ENCODE measurements at regions not wholly inside any gene's neighbourhood (a gene's known extent, or its start where the extent isn't known, plus 50 kb on each side); places are given as distances from the start of the nearest gene placed in this dataset.
"Not testable (repeated sequence)": the region's sequence is repeated elsewhere in the genome, so short reads cannot be mapped to it uniquely, and the experiment has no call there.

DNA sequence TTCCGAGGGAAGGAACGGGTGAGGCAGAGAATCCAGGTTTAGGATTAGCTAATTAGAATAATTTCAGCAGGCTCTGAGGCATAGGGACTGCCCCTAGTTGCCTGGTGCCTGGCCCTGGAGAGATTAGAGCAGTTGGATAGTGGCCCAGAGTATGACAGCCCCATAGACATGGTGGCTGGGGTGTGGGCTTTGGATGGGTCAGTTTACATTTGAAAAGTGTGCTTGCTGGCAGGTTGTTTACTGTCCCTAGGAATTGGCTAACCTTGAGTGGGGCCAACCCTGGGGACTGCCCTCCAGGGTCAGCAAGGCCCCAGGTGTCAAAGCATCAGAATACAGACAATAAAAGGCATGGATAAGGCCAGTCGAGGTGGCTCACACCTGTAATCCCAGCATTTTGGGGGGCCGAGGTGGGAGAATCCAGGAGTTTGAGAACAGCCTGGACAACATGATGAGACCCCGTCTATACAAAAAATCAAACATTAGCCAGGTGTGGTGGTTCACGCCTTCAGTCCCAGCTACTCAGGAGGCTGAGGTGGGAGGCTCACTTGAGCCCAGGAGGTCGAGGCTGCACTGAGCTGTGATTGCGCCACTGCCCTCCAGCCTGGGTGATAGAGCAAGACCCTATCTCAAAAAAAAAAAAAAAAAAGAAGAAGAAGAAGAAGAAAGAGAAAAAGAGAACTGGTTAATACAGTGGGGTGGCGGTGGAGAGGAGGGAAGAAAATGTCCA is 182.3 kb upstream of the PWP1 start:
- Histone ChIP-seq H3K4me3 (ENCODE audit: low read length) (no peak overlapping the region), H3K9me3 (ENCODE audit: insufficient read depth, low read depth, low read length) (no peaks in the 10 kb centered on the region), H3K27ac (ENCODE audit: low read length) (no peak overlapping the region), H3K9ac (ENCODE audit: low read depth, low read length) (no peak overlapping the region), H3K36me3 (ENCODE audit: insufficient read depth, low read depth, low read length) (no peaks in the 10 kb centered on the region), H3K27me3 (ENCODE audit: insufficient read depth, low read length) (no peaks in the 10 kb centered on the region), H3K4me1 (ENCODE audit: insufficient read depth, low read length) (no peaks in the 10 kb centered on the region; the same call in 1 of the 2 replicates)

DNA sequence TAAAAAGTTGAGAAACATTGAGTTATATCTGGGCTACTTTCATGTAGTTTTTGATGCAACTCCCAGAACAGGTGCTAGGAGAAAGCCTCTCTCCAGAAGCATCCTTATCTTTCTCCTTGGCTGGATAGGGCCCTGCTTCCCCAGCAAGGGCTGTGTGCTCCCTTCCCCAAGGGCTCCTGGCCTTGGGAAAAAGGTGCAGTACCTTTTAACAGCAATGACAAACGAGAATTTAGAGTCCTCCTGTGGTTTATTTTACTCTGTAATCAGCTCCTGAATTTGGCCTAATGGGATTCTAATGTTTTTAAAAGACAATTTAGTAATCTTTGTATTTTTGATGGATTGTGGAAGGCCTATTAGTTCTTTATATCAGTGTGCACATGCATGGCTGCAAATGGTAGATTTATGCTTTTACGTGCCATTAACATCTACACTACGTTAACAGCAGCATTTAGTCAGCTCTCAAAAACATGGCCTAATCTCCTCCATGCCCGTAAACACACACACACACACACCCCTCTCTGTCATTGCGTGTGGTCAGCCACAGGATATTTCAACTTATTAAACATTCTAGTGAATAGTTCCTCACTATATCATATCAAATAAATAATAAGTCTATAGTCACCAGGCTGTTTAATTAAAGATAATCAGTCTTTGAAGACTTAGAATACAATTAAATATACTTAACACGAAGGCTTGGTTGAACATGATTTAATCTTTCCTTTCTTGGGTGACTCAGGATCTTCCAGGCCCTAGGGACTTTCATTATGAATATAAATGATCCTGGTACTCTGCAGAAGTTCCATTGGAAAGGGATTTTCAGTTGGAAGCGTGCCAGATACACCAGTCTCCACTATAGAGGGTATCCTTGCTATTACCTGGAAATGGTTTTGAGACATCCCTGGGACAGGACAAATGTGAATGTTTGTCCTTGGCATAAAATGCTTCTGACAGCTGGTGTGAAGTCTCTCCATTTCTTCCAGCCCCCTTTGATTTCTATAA is 181.4 kb upstream of the PWP1 start:
- Histone ChIP-seq H3K27ac (ENCODE audit: low read length) (no peak overlapping the region), H3K9ac (ENCODE audit: low read depth, low read length) (no peak overlapping the region), H3K4me3 (ENCODE audit: low read length) (no peak overlapping the region), H3K36me3 (ENCODE audit: insufficient read depth, low read depth, low read length) (no peaks in the 10 kb centered on the region), H3K4me1 (ENCODE audit: insufficient read depth, low read length) (no peaks in the 10 kb centered on the region; the same call in 1 of the 2 replicates), H3K27me3 (ENCODE audit: insufficient read depth, low read length) (no peaks in the 10 kb centered on the region), H3K9me3 (ENCODE audit: insufficient read depth, low read depth, low read length) (no peaks in the 10 kb centered on the region)

GRCh38 chr12:107509421-107509820 is 176.2 kb upstream of the PWP1 start:
- H3K9ac ChIP-seq (ENCODE audit: low read depth, low read length), result no peak overlapping the region
- no peaks in the 10 kb centered on the region for H3K27me3 ChIP-seq (ENCODE audit: insufficient read depth, low read length)
- no peaks in the 10 kb centered on the region; the same call in 1 of the 2 replicates for H3K4me1 ChIP-seq (ENCODE audit: insufficient read depth, low read length)
- H3K4me3 ChIP-seq (ENCODE audit: low read length), result no peak overlapping the region
- H3K9me3 ChIP-seq (ENCODE audit: insufficient read depth, low read depth, low read length), result no peaks in the 10 kb centered on the region
- no peak overlapping the region for H3K27ac ChIP-seq (ENCODE audit: low read length)
- no peaks in the 10 kb centered on the region for H3K36me3 ChIP-seq (ENCODE audit: insufficient read depth, low read depth, low read length)

DNA sequence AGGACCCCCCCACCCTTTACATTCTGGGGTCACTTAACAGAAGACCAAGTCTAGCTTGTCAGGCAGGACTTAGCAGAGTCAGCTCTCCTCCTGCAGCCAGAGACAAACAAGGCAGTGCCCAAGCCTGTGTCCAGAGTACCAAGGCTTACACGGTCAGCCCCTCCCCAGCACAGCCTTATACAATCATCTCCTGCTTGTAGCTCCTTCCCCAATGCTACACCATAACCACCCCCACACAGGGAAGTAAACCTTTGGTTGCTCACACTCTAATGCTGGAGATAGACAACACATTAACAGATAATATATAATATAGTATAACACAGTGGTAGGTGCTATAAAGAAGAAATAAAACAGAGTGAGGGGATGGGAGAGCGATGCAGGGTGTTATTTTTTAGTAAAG is 175.4 kb upstream of the PWP1 start:
- Histone ChIP-seq H3K27ac (ENCODE audit: low read length) (no peak overlapping the region), H3K36me3 (ENCODE audit: insufficient read depth, low read depth, low read length) (no peaks in the 10 kb centered on the region), H3K4me1 (ENCODE audit: insufficient read depth, low read length) (no peaks in the 10 kb centered on the region; the same call in 1 of the 2 replicates), H3K9ac (ENCODE audit: low read depth, low read length) (no peak overlapping the region), H3K9me3 (ENCODE audit: insufficient read depth, low read depth, low read length) (no peaks in the 10 kb centered on the region), H3K4me3 (ENCODE audit: low read length) (no peak overlapping the region), H3K27me3 (ENCODE audit: insufficient read depth, low read length) (no peaks in the 10 kb centered on the region)

GRCh38 chr12:107511292-107511691 is 174.3 kb upstream of the PWP1 start:
- H3K27me3 ChIP-seq (ENCODE audit: insufficient read depth, low read length), result no peaks in the 10 kb centered on the region
- no peaks in the 10 kb centered on the region for H3K36me3 ChIP-seq (ENCODE audit: insufficient read depth, low read depth, low read length)
- no peaks in the 10 kb centered on the region; the same call in 1 of the 2 replicates for H3K4me1 ChIP-seq (ENCODE audit: insufficient read depth, low read length)
- H3K9me3 ChIP-seq (ENCODE audit: insufficient read depth, low read depth, low read length), result no peaks in the 10 kb centered on the region
- H3K9ac ChIP-seq (ENCODE audit: low read depth, low read length), result no peak overlapping the region
- H3K4me3 ChIP-seq (ENCODE audit: low read length), result no peak overlapping the region
- H3K27ac ChIP-seq (ENCODE audit: low read length), result no peak overlapping the region

DNA sequence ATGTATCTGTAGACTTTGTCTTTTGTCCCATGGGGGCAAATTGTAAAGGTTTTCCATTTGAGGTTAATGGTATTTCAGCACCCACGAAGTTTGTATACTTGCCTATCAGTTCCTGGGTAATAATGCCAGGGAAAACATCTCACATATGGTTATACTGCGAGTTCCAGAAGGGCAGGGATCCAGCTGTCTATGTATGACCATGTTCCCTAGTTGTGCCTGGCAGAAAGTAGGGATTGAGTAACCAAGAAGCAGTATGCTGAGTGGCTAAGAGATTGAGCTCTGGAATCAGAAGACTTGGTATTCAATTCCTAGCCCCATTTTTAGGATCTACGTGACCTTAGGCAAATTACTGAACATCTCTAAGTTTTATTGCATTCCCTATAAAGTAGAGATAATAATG is 173.2 kb upstream of the PWP1 start:
- Histone ChIP-seq H3K4me1 (ENCODE audit: insufficient read depth, low read length) (no peaks in the 10 kb centered on the region; the same call in 1 of the 2 replicates), H3K27me3 (ENCODE audit: insufficient read depth, low read length) (no peaks in the 10 kb centered on the region), H3K27ac (ENCODE audit: low read length) (no peak overlapping the region), H3K36me3 (ENCODE audit: insufficient read depth, low read depth, low read length) (no peaks in the 10 kb centered on the region), H3K9ac (ENCODE audit: low read depth, low read length) (no peak overlapping the region), H3K4me3 (ENCODE audit: low read length) (no peak overlapping the region), H3K9me3 (ENCODE audit: insufficient read depth, low read depth, low read length) (no peaks in the 10 kb centered on the region)

DNA sequence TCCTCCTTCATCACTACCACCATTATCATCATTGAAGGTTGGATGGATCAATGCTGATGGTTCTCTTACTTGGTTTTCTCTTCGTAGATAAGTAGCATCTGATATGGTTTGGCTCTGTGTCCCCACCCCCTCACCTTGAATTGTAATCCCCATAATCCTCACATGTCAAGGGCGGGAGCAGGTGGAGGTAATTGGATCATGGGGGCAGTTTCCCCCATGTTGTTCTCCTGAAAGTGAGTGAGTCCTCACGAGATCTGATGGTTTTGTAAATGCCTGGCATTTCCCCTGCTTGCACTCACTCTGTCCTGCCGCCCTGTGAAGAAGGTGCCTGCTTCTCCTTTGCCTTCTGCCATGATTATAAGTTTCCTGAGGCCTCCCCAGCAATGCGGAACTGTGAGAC is 172.4 kb upstream of the PWP1 start:
- H3K4me1 ChIP-seq (ENCODE audit: insufficient read depth, low read length), result no peaks in the 10 kb centered on the region; the same call in 1 of the 2 replicates
- H3K9ac ChIP-seq (ENCODE audit: low read depth, low read length), result no peak overlapping the region
- no peaks in the 10 kb centered on the region for H3K27me3 ChIP-seq (ENCODE audit: insufficient read depth, low read length)
- no peak overlapping the region for H3K4me3 ChIP-seq (ENCODE audit: low read length)
- H3K27ac ChIP-seq (ENCODE audit: low read length), result no peak overlapping the region
- H3K9me3 ChIP-seq (ENCODE audit: insufficient read depth, low read depth, low read length), result no peaks in the 10 kb centered on the region
- H3K36me3 ChIP-seq (ENCODE audit: insufficient read depth, low read depth, low read length), result no peaks in the 10 kb centered on the region

- no peak overlapping the region for H3K27ac ChIP-seq (ENCODE audit: low read length)
These were observed 171.8 kb upstream of the PWP1 start for GRCh38 chr12:107513636-107514400.

DNA sequence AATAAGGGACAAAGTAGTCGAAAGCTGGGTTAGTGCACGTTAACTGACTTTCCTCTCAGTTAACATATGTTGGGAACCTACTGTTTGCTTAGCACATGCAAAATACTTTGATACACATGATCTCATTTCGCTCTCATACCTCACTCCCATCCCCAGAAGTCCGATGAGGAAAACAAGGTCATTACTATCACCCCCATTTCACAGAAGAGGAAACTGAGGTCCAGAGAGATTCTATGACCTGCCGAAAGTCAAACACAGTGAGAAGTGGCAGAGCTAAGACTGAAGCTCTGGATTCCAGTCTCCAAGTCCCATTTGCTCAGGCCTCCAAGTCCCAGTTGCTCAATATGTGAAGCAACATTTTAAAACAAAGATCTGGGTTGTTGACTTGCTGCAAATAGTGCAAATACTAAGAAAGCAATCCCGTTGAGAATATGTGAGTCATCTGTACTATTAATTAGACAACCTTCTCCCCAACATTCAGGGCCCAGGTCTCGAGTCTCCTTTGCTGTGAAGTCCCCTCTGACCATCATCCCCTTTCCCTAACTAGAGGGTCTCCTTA is 170.6 kb upstream of the PWP1 start:
- Histone ChIP-seq H3K27me3 (ENCODE audit: insufficient read depth, low read length) (no peaks in the 10 kb centered on the region), H3K4me1 (ENCODE audit: insufficient read depth, low read length) (no peaks in the 10 kb centered on the region), H3K36me3 (ENCODE audit: insufficient read depth, low read depth, low read length) (no peaks in the 10 kb centered on the region), H3K9ac (ENCODE audit: low read depth, low read length) (no peak overlapping the region), H3K4me3 (ENCODE audit: low read length) (no peak overlapping the region), H3K27ac (ENCODE audit: low read length) (no peak overlapping the region), H3K9me3 (ENCODE audit: insufficient read depth, low read depth, low read length) (no peaks in the 10 kb centered on the region)

More at GRCh38 chr12:107513636-107514400, 171.8 kb upstream of the PWP1 start:
- no peak overlapping the region for H3K9ac ChIP-seq (ENCODE audit: low read depth, low read length)
- H3K9me3 ChIP-seq (ENCODE audit: insufficient read depth, low read depth, low read length), result no peaks in the 10 kb centered on the region
- H3K36me3 ChIP-seq (ENCODE audit: insufficient read depth, low read depth, low read length), result no peaks in the 10 kb centered on the region
- H3K4me1 ChIP-seq (ENCODE audit: insufficient read depth, low read length), result no peaks in the 10 kb centered on the region; the same call in 1 of the 2 replicates
- H3K4me3 ChIP-seq (ENCODE audit: low read length), result no peak overlapping the region
- H3K27me3 ChIP-seq (ENCODE audit: insufficient read depth, low read length), result no peaks in the 10 kb centered on the region

DNA sequence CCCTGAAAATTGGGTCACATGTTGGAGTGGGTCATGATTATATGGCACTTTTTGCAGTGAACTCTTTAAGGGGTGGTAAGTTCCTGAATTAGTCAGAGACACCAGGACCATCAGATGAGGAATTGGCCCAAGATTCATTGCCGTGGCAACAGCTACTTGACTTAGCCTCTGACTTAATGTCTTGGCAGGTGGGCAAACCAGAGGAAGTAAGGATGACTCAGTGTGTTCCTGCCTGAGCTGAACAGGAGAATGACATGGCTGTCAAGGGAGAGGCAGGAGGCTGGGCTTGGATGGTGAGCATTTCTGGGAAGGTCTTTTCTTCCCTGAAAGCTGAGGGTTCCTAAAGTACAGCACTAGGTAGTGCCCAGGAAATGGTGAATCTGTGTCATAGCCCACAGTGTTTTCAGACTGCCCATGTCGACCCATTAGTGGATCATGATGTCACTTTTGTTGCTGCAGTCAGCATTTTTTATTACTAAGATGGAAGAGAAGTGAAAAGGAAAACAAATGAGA is 170.1 kb upstream of the PWP1 start:
- no peak overlapping the region for H3K4me3 ChIP-seq (ENCODE audit: low read length)
- no peaks in the 10 kb centered on the region for H3K36me3 ChIP-seq (ENCODE audit: insufficient read depth, low read depth, low read length)
- no peaks in the 10 kb centered on the region for H3K4me1 ChIP-seq (ENCODE audit: insufficient read depth, low read length)
- no peak overlapping the region for H3K27ac ChIP-seq (ENCODE audit: low read length)
- H3K9me3 ChIP-seq (ENCODE audit: insufficient read depth, low read depth, low read length), result no peaks in the 10 kb centered on the region
- no peak overlapping the region for H3K9ac ChIP-seq (ENCODE audit: low read depth, low read length)
- H3K27me3 ChIP-seq (ENCODE audit: insufficient read depth, low read length), result no peaks in the 10 kb centered on the region

GRCh38 chr12:107517816-107518215 is 167.8 kb upstream of the PWP1 start:
- not testable (repeated sequence) for H3K36me3 ChIP-seq (ENCODE audit: insufficient read depth, low read depth, low read length); H3K27ac ChIP-seq (ENCODE audit: low read length); H3K9ac ChIP-seq (ENCODE audit: low read depth, low read length); H3K9me3 ChIP-seq (ENCODE audit: insufficient read depth, low read depth, low read length); H3K4me3 ChIP-seq (ENCODE audit: low read length); H3K27me3 ChIP-seq (ENCODE audit: insufficient read depth, low read length); H3K4me1 ChIP-seq (ENCODE audit: insufficient read depth, low read length)
